GM12878 (cell line): ENCODE measurements at regions not wholly inside any gene's neighbourhood (a gene's known extent, or its start where the extent isn't known, plus 50 kb on each side); places are given as distances from the start of the nearest gene placed in this dataset.

Experiments
- ATAC-seq: fragments of 200-7000 bp; cut with Tn5 transposase; 3 replicates; pipeline ENCODE4 v1.9.1; 2020; ENCODE audit warnings: mild to moderate bottlenecking, moderate library complexity
- BruUV-seq: library from RNA; stranded (reverse); fragments of 400-500 nt; replicated peaks from 2 replicates; lab custom pipeline; 2021; lab: Mats Ljungman, UMichigan
- CTCF ChIA-PET: fragments of 300-600 bp; sonication (Branson Sonifier 250); formaldehyde crosslinking; extraction: SDS; loops from one replicate; lab custom pipeline; 2021; ENCODE audit warnings: inconsistent platforms; lab: Yijun Ruan, JAX
- POLR2A ChIA-PET: fragments of 350-600 bp; formaldehyde crosslinking; extraction: SDS; loops from one replicate; lab custom pipeline; 2021; ENCODE audit warnings: inconsistent platforms; lab: Charles Lee
- RAD21 ChIA-PET: fragments of 300-600 bp; sonication (Branson Sonifier 250); formaldehyde crosslinking; loops from one replicate; lab custom pipeline; 2023; ENCODE audit warnings: antibody characterized with exemption; ENCODE audit not compliant: unreplicated experiment; lab: Charles Lee
- SMC1A ChIA-PET: fragments of 300-600 bp; sonication (Branson Sonifier 250); formaldehyde crosslinking; loops from one replicate; lab custom pipeline; 2023; ENCODE audit not compliant: unreplicated experiment, uncharacterized antibody; lab: Charles Lee
- DNase-seq: peaks from one replicate; pipeline ENCODE4 v3.0.0-alpha.2; 2011; ENCODE audit warnings: low read depth, low spot score
- FAIRE-seq: peaks from 3 replicates; lab custom pipeline; 2011; peaks lifted over from hg19 to GRCh38; lab: Jason Lieb, UNC
- H2AFZ ChIP-seq: 2 replicates; pipeline ENCODE4 v1.6.0; 2011; ENCODE audit warnings: low read depth, low read length, control low read depth; ENCODE audit not compliant: control insufficient read depth
- H3K27ac ChIP-seq: 2 replicates; pipeline ENCODE4 v1.5.1; 2011; ENCODE audit warnings: control low read depth; ENCODE audit not compliant: control insufficient read depth, insufficient read depth
- H3K27me3 ChIP-seq, 2 experiments: replicated peaks in 1 of 2; 2 replicates each; pipeline versions ENCODE4 v1.6.0 to v1.6.1; 2011; ENCODE audit warnings: low read length in 1 of 2; ENCODE audit not compliant: control insufficient read depth in 2 of 2, insufficient read depth in 2 of 2
- H3K36me3 ChIP-seq, 2 experiments: 2 replicates each; pipeline ENCODE4 v1.5.1; 2011; ENCODE audit warnings: low read length in 1 of 2; ENCODE audit not compliant: control insufficient read depth in 2 of 2, insufficient read depth in 2 of 2
- H3K4me1 ChIP-seq: 2 replicates; pipeline ENCODE4 v1.6.1; 2011; ENCODE audit warnings: mild to moderate bottlenecking, low read length, moderate library complexity, mixed read lengths; ENCODE audit not compliant: control insufficient read depth, insufficient read depth
- H3K4me2 ChIP-seq: 2 replicates; pipeline ENCODE4 v1.6.0; 2011; ENCODE audit warnings: control low read depth; ENCODE audit not compliant: control insufficient read depth, insufficient read depth
- H3K4me3 ChIP-seq: fragments of 200-600 bp; sonication (generic); 2 replicates; pipeline ENCODE4 v1.5.1; 2016
- H3K79me2 ChIP-seq: 2 replicates; pipeline ENCODE4 v1.6.0; 2011; ENCODE audit warnings: low read length; ENCODE audit not compliant: control insufficient read depth, insufficient read depth
- H3K9ac ChIP-seq: 2 replicates; pipeline ENCODE4 v1.8.0; 2011; ENCODE audit warnings: low read length, control low read depth, mixed read lengths; ENCODE audit not compliant: control insufficient read depth, insufficient read depth
- H3K9me3 ChIP-seq: replicated peaks from 3 replicates; pipeline ENCODE4 v1.5.1; 2011; ENCODE audit warnings: mild to moderate bottlenecking, low read length; ENCODE audit not compliant: control insufficient read depth, insufficient read depth
- H4K20me1 ChIP-seq: 2 replicates; pipeline ENCODE4 v1.6.0; 2011; ENCODE audit not compliant: control insufficient read depth, insufficient read depth
- CBX5 ChIP-seq: sonication (generic); IDR thresholded peaks from 2 replicates; pipeline ENCODE4 v1.6.1; 2016; ENCODE audit warnings: low read depth, moderate library complexity, mild to moderate bottlenecking, inconsistent platforms
- CTCF ChIP-seq, 3 experiments: IDR thresholded peaks in 2 of 3; conservative IDR thresholded peaks in 1 of 3; 2 replicates each; pipeline ENCODE4 v1.5.1; 2011; ENCODE audit warnings: low read depth in 3 of 3, low read length in 3 of 3, mild to moderate bottlenecking in 3 of 3, control low read depth in 2 of 3, moderate library complexity in 2 of 3, inconsistent platforms in 1 of 3, mixed read lengths in 1 of 3; ENCODE audit not compliant: control insufficient read depth in 2 of 3, insufficient read depth in 1 of 3; ENCODE audit errors: extremely low read depth in 1 of 3
- EP300 ChIP-seq, 2 experiments: fragments of 150-350 bp in 1 of 2; IDR thresholded peaks; 2 replicates each; pipeline ENCODE4 v1.6.1; 2011 to 2012; ENCODE audit warnings: low read depth in 2 of 2, low read length in 2 of 2, borderline replicate concordance in 1 of 2, improper control_type of control experiment in 1 of 2, inconsistent platforms in 1 of 2; ENCODE audit not compliant: control insufficient read depth in 1 of 2
- KLF5 ChIP-seq: fragments of 450-650 bp; IDR thresholded peaks from 2 replicates; pipeline ENCODE4 v1.6.1; 2014; ENCODE audit warnings: mild to moderate bottlenecking; ENCODE audit not compliant: partially characterized antibody
- MEF2A ChIP-seq: IDR thresholded peaks from 2 replicates; pipeline ENCODE4 v1.6.1; 2011; ENCODE audit warnings: low read depth, mild to moderate bottlenecking, low read length, moderate library complexity; ENCODE audit not compliant: insufficient read depth
- MYB ChIP-seq: fragments of 150-350 bp; IDR thresholded peaks from 2 replicates; pipeline ENCODE4 v1.6.1; 2014; ENCODE audit warnings: mild to moderate bottlenecking, low read depth, low read length, borderline replicate concordance
- PAX8 ChIP-seq: fragments of 450-650 bp; IDR thresholded peaks from 2 replicates; pipeline ENCODE4 v1.6.1; 2017; ENCODE audit warnings: mild to moderate bottlenecking, moderate library complexity
- PBX3 ChIP-seq: IDR thresholded peaks from 2 replicates; pipeline ENCODE4 v1.6.1; 2011; ENCODE audit warnings: mild to moderate bottlenecking, low read depth, low read length, moderate library complexity; ENCODE audit not compliant: insufficient replicate concordance
- RUNX3 ChIP-seq: IDR thresholded peaks from 2 replicates; pipeline ENCODE4 v1.6.1; 2012; ENCODE audit warnings: low read length, inconsistent platforms
- SKIL ChIP-seq: fragments of 450-650 bp; IDR thresholded peaks from 2 replicates; pipeline ENCODE4 v1.6.1; 2017; ENCODE audit warnings: mild to moderate bottlenecking, low read depth, inconsistent platforms; ENCODE audit not compliant: poor library complexity, severe bottlenecking
- SREBF1 ChIP-seq: IDR thresholded peaks from 2 replicates; pipeline ENCODE4 v1.6.1; 2012; ENCODE audit warnings: mild to moderate bottlenecking, low read length
- USF2 ChIP-seq: IDR thresholded peaks from 2 replicates; pipeline ENCODE4 v1.6.1; 2011; ENCODE audit warnings: low read depth, low read length, improper control_type of control experiment, borderline replicate concordance
- ZNF207 ChIP-seq: fragments of 450-650 bp; IDR thresholded peaks from 2 replicates; pipeline ENCODE4 v1.6.1; 2014; ENCODE audit warnings: antibody characterized with exemption, mild to moderate bottlenecking, borderline replicate concordance
- ZNF217 ChIP-seq: fragments of 450-650 bp; IDR thresholded peaks from 2 replicates; pipeline ENCODE4 v1.6.1; 2017; ENCODE audit warnings: antibody characterized with exemption, mild to moderate bottlenecking
- in situ Hi-C: fragments of 300-500 bp; cut with MboI; formaldehyde crosslinking; loops from 9 replicates; pipeline ENCODE4 v1.14.3; 2018; ENCODE audit warnings: mixed read lengths
- intact Hi-C: fragments of 100-400 bp; cut with micrococcal nuclease; formaldehyde crosslinking; loops from one replicate; pipeline ENCODE4 v1.14.2; 2022; ENCODE audit not compliant: unreplicated experiment

- TF ChIP-seq PBX3: no peak
- no peak for TF ChIP-seq PAX8
- no peak for TF ChIP-seq CBX5
- TF ChIP-seq, all 136 proteins: peak for 0
These were observed 52.8 kb upstream of the XPA start (continued) for GRCh38 chr9:97749928-97750327.

- Histone ChIP-seq H3K9ac (no peak overlapping the region), H3K27me3 (peaks cover 0 to 2% of the 10 kb centered on the region in 2 experiments; a peak in 1 of 4 replicates), H3K36me3 (no peaks in the 10 kb centered on the region), H3K27ac (no peak overlapping the region), H3K9me3 (no peaks in the 10 kb centered on the region), H3K4me1 (no peaks in the 10 kb centered on the region), H2AFZ (no peak overlapping the region), H3K79me2 (no peaks in the 10 kb centered on the region), H4K20me1 (no peaks in the 10 kb centered on the region), H3K4me3 (no peak overlapping the region), H3K4me2 (no peak overlapping the region)
- ChIA-PET SMC1A (no interaction called here), RAD21 (no interaction called here), CTCF (interaction anchor here (1.1 to 1.5 kb wide), 3 partner anchors 139 to 149 kb away, joined by 4 to 5 read pairs (median 4); no protein-coding TSS in a partner anchor), POLR2A (no interaction called here)
- BruUV-seq: no TSS peak
- no peak for DNase-seq
- no peak for ATAC-seq
- intact Hi-C loops (no loop called here), in situ Hi-C loops (no loop called here)
- no peak for FAIRE-seq
- no peak for TF ChIP-seq CTCF (IDR thresholded peaks at IDR 0.05 in 2 of 3, conservative IDR thresholded peaks at IDR 0.05 in 1 of 3; ENCODE audit: control insufficient read depth in 2 of 3, extremely low read depth in 1 of 3, insufficient read depth in 1 of 3, low read depth in 3 of 3, low read length in 3 of 3)
- no peak for TF ChIP-seq EP300 (IDR thresholded peaks at IDR 0.05; ENCODE audit: borderline replicate concordance in 1 of 2, control insufficient read depth in 1 of 2, low read depth in 2 of 2, low read length in 2 of 2)
- TF ChIP-seq SREBF1: no peak
- TF ChIP-seq SKIL: no peak
- no peak for TF ChIP-seq USF2
- no peak for TF ChIP-seq MYB
- TF ChIP-seq ZNF217: no peak
- TF ChIP-seq PBX3: no peak
- no peak for TF ChIP-seq RUNX3
- TF ChIP-seq MEF2A: no peak
- TF ChIP-seq KLF5: no peak
- no peak for TF ChIP-seq ZNF207
These were observed 54.4 kb upstream of the XPA start for GRCh38 chr9:97751531-97751930.
